Upper lobe of left lung (tissue), 4 donors: ENCODE measurements at regions not wholly inside any gene's neighbourhood (a gene's known extent, or its start where the extent isn't known, plus 50 kb on each side); places are given as distances from the start of the nearest gene placed in this dataset.

ENCODE experiments used
- POLR2A ChIP-seq, 4 donors: fragments of 450-650 bp; IDR thresholded peaks; one replicate each; pipeline ENCODE4 v1.5.1; 2016 to 2017; ENCODE audit warnings: antibody characterized with exemption in 4 of 4, mild to moderate bottlenecking in 2 of 4
- POLR2AphosphoS5 ChIP-seq, 2 donors: sonication (generic); formaldehyde crosslinking; IDR thresholded peaks; one replicate each; pipeline ENCODE4 v1.5.1; 2017; ENCODE audit warnings: antibody characterized with exemption in 2 of 2
- TF ChIP-seq, protein P1 (sequence below), 6 experiments: fragments of 450-650 bp in 4 of 6; fragments of 200-600 bp in 2 of 6; sonication (generic) in 2 of 6; IDR thresholded peaks; one replicate each; pipeline ENCODE4 v1.5.1; 2016 to 2019; ENCODE audit warnings: antibody characterized with exemption in 6 of 6

DNA sequence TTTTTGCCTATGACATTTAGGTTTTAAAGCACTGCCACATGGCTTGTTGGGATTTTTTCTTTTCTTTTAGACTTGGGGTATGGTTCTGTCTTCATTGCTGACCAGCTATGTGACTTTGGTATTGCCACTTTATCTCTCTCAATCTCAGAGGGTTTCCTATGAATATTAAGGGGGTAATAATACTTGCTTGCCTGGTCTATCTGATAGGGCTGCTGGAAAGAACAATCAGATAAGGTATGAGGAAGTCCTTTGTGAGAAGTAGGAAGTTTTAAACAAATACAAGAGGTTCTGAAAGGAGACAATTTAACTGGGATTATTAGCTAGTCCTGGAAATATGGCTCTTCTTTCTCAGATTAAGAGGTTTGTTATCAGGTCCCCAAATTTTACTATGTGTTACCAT, 80.8 kb downstream of the ZNF92 start:
- TF ChIP-seq POLR2A (IDR thresholded peaks at IDR 0.05) (no peak), POLR2AphosphoS5 (IDR thresholded peaks at IDR 0.05) (no peak)
- TF ChIP-seq, protein P1, sequence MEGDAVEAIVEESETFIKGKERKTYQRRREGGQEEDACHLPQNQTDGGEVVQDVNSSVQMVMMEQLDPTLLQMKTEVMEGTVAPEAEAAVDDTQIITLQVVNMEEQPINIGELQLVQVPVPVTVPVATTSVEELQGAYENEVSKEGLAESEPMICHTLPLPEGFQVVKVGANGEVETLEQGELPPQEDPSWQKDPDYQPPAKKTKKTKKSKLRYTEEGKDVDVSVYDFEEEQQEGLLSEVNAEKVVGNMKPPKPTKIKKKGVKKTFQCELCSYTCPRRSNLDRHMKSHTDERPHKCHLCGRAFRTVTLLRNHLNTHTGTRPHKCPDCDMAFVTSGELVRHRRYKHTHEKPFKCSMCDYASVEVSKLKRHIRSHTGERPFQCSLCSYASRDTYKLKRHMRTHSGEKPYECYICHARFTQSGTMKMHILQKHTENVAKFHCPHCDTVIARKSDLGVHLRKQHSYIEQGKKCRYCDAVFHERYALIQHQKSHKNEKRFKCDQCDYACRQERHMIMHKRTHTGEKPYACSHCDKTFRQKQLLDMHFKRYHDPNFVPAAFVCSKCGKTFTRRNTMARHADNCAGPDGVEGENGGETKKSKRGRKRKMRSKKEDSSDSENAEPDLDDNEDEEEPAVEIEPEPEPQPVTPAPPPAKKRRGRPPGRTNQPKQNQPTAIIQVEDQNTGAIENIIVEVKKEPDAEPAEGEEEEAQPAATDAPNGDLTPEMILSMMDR (IDR thresholded peaks at IDR 0.05) = no peak
